ENCODE measurements at regions not wholly inside any gene's neighbourhood (a gene's known extent, or its start where the extent isn't known, plus 50 kb on each side); places are given as distances from the start of the nearest gene placed in this dataset.

DNA sequence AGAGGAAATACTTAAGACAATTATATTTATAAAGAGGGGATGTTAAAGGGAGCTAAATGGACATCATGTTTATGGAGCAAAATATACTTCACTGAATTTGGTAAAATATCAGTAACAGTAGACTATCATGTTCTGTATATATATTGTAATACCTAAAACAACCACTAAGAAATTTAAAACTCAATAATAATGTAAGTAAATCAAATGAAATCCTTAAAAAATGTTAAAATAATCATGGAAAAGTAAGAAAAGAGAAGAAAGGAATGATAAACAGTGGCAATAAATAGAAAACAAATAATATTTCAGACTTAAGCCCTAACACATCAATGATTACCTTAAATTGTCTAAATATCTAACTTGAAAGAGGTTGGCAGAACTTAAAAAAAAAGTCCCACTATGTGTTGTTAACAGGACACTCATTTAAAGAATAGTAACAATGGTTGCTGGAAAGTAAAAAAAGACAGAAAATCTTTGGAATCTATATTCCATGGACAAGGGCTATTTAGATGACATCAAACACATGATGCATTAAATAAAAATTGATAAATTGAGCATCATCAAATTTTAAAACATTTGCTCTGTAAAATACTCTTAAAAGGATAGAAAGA, 842.2 kb upstream of the MAP3K7 start:
- Histone ChIP-seq H2AFZ (ENCODE audit: low read length) (no peak overlapping the region), H2BK5ac (ENCODE audit: insufficient read length, low read length) (no peak overlapping the region), H3K56ac (ENCODE audit: insufficient read length, low read depth, low read length) (no peak overlapping the region), H3K9me3 (ENCODE audit: control insufficient read depth, low read depth, low read length) (no peaks in the 10 kb centered on the region), H2BK120ac (ENCODE audit: low read depth, low read length, poor library complexity, severe bottlenecking) (no peak overlapping the region), H3K14ac (ENCODE audit: insufficient read depth, low read length) (no peak overlapping the region), H3K27ac (ENCODE audit: insufficient read length, low read depth, low read length) (no peak overlapping the region), H3K4me1 (ENCODE audit: insufficient read depth, low read length) (no peaks in the 10 kb centered on the region), H3T11ph (ENCODE audit: low read length) (no peak overlapping the region), H3K27me3 (ENCODE audit: insufficient read depth, low read length) (no peaks in the 10 kb centered on the region), H4K8ac (replicated peaks; ENCODE audit: insufficient read length, low read depth, low read length) (no peak overlapping the region), H4K20me1 (ENCODE audit: control insufficient read depth, insufficient read depth, insufficient read length) (no peaks in the 10 kb centered on the region), H3K18ac (ENCODE audit: insufficient read length, low read depth, low read length) (no peak overlapping the region), H3K23ac (ENCODE audit: insufficient read length, low read depth, low read length) (no peak overlapping the region), H2BK15ac (ENCODE audit: low read depth, low read length) (no peak overlapping the region), H4K5ac (ENCODE audit: insufficient read length, low read depth, low read length) (no peak overlapping the region), H3K9ac (ENCODE audit: extremely low read depth, insufficient read length, low read length) (no peak overlapping the region), H2AK5ac (ENCODE audit: insufficient read length, low read length) (no peak overlapping the region), H3K23me2 (ENCODE audit: insufficient read length, low read depth, low read length, poor library complexity, severe bottlenecking) (no peaks in the 10 kb centered on the region), H3K79me1 (ENCODE audit: insufficient read depth, low read depth, low read length, poor library complexity, severe bottlenecking) (no peaks in the 10 kb centered on the region), H3K4ac (ENCODE audit: low read depth, low read length) (no peak overlapping the region), H3K4me2 (ENCODE audit: insufficient read depth, insufficient read length, low read length) (no peak overlapping the region), H3K79me2 (ENCODE audit: insufficient read depth, low read length) (no peaks in the 10 kb centered on the region), H2BK20ac (ENCODE audit: low read depth, low read length, poor library complexity, severe bottlenecking) (no peak overlapping the region), H4K91ac (ENCODE audit: insufficient read length, low read depth, low read length) (no peak overlapping the region), H2BK12ac (ENCODE audit: insufficient read length, low read depth, low read length) (no peak overlapping the region)
- Mint-ChIP-seq H3K27me3 (ENCODE audit: low read depth) (peaks cover 7% of the 10 kb centered on the region), H3K4me1 (no peaks in the 10 kb centered on the region), H3K9me3 (no peaks in the 10 kb centered on the region), H3K4me3 (no peak overlapping the region), H3K27ac (no peak overlapping the region), H3K36me3 (ENCODE audit: insufficient read depth in 1 of 3, low read depth in 3 of 3) (no peaks in the 10 kb centered on the region)
- TF ChIP-seq, protein P1, sequence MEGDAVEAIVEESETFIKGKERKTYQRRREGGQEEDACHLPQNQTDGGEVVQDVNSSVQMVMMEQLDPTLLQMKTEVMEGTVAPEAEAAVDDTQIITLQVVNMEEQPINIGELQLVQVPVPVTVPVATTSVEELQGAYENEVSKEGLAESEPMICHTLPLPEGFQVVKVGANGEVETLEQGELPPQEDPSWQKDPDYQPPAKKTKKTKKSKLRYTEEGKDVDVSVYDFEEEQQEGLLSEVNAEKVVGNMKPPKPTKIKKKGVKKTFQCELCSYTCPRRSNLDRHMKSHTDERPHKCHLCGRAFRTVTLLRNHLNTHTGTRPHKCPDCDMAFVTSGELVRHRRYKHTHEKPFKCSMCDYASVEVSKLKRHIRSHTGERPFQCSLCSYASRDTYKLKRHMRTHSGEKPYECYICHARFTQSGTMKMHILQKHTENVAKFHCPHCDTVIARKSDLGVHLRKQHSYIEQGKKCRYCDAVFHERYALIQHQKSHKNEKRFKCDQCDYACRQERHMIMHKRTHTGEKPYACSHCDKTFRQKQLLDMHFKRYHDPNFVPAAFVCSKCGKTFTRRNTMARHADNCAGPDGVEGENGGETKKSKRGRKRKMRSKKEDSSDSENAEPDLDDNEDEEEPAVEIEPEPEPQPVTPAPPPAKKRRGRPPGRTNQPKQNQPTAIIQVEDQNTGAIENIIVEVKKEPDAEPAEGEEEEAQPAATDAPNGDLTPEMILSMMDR (conservative IDR thresholded peaks at IDR 0.05): peak; percentile 35; the same call in 1 of the 3 replicates
- DNase-seq: no peak

Data from H9 (cell line).